OCI-LY7 (cell line): ENCODE measurements at regions not wholly inside any gene's neighbourhood (a gene's known extent, or its start where the extent isn't known, plus 50 kb on each side); places are given as distances from the start of the nearest gene placed in this dataset.

Source experiments
- BruUV-seq: library from RNA; stranded (reverse); fragments of 400-500 nt; replicated peaks from 2 replicates; lab custom pipeline; 2021; lab: Mats Ljungman, UMichigan
- CTCF ChIA-PET: fragments of 300-600 bp; sonication (Branson Sonifier 250); formaldehyde crosslinking; loops from one replicate; lab custom pipeline; 2022; ENCODE audit warnings: antibody characterized with exemption; ENCODE audit not compliant: unreplicated experiment; lab: Charles Lee
- POLR2A ChIA-PET: fragments of 300-600 bp; sonication (Branson Sonifier 250); formaldehyde crosslinking; loops from one replicate; lab custom pipeline; 2022; ENCODE audit warnings: antibody characterized with exemption; lab: Charles Lee
- DNase-seq: peaks from one replicate; pipeline ENCODE4 v3.0.0-alpha.2; 2015; ENCODE audit warnings: low spot score
- H2AFZ ChIP-seq: fragments of 200-600 bp; sonication (generic), shearing (Covaris generic); 2 replicates; pipeline ENCODE4 v1.6.1; 2014; ENCODE audit warnings: mild to moderate bottlenecking, antibody characterized with exemption, low read length, moderate library complexity
- H3K27ac ChIP-seq: fragments of 200-600 bp; sonication (generic); 2 replicates; pipeline ENCODE4 v1.5.1; 2014; ENCODE audit warnings: mixed run types, low read depth, mild to moderate bottlenecking, moderate library complexity, low read length, inconsistent platforms; ENCODE audit not compliant: poor library complexity, severe bottlenecking
- H3K36me3 ChIP-seq: fragments of 200-600 bp; sonication (generic); 2 replicates; pipeline ENCODE4 v1.6.1; 2014; ENCODE audit warnings: mild to moderate bottlenecking, antibody characterized with exemption, low read length, moderate library complexity, mixed read lengths; ENCODE audit not compliant: insufficient read depth
- H3K4me1 ChIP-seq: fragments of 200-600 bp; sonication (generic); 2 replicates; pipeline ENCODE4 v1.5.1; 2014; ENCODE audit warnings: mild to moderate bottlenecking, low read length; ENCODE audit not compliant: insufficient read depth, poor library complexity, severe bottlenecking
- H3K4me2 ChIP-seq: fragments of 200-600 bp; sonication (generic); 2 replicates; pipeline ENCODE4 v1.6.1; 2014; ENCODE audit warnings: mild to moderate bottlenecking, low read length
- H3K4me3 ChIP-seq: fragments of 200-600 bp; sonication (generic); 2 replicates; pipeline ENCODE4 v1.5.1; 2014; ENCODE audit warnings: mild to moderate bottlenecking, low read depth, low read length; ENCODE audit not compliant: poor library complexity, severe bottlenecking
- H3K79me2 ChIP-seq: fragments of 200-600 bp; sonication (generic); 2 replicates; pipeline ENCODE4 v1.6.1; 2016; ENCODE audit warnings: low read depth, mild to moderate bottlenecking, low read length, moderate library complexity, mixed read lengths; ENCODE audit not compliant: insufficient read depth
- H3K9me2 ChIP-seq: fragments of 200-600 bp; sonication (generic); 2 replicates; pipeline ENCODE4 v1.6.1; 2016; ENCODE audit warnings: mild to moderate bottlenecking, low read length, mixed read lengths; ENCODE audit not compliant: insufficient read depth
- H3K9me3 ChIP-seq: fragments of 200-600 bp; sonication (generic); 2 replicates; pipeline ENCODE4 v1.6.1; 2014; ENCODE audit warnings: mild to moderate bottlenecking, mixed run types, low read length, mixed read lengths
- H4K20me1 ChIP-seq: fragments of 200-600 bp; sonication (generic); 2 replicates; pipeline ENCODE4 v1.6.1; 2014; ENCODE audit warnings: mild to moderate bottlenecking, antibody characterized with exemption, low read length, moderate library complexity, mixed read lengths; ENCODE audit not compliant: insufficient read depth
- CTCF ChIP-seq: fragments of 200-600 bp; sonication (generic); conservative IDR thresholded peaks from 2 replicates; pipeline ENCODE4 v1.5.1; 2014; ENCODE audit warnings: mild to moderate bottlenecking, antibody characterized with exemption, low read length, moderate library complexity, mixed read lengths
- EZH2phosphoT487 ChIP-seq: fragments of 200-600 bp; sonication (generic); IDR thresholded peaks from 2 replicates; pipeline ENCODE4 v1.6.1; 2018; ENCODE audit warnings: low read depth, borderline replicate concordance, mild to moderate bottlenecking, mixed run types, antibody characterized with exemption, low read length, moderate library complexity, mixed read lengths
- intact Hi-C: fragments of 100-400 bp; cut with micrococcal nuclease; formaldehyde crosslinking; loops from one replicate; pipeline ENCODE4 v1.10.0; 2022; ENCODE audit not compliant: unreplicated experiment

- Histone ChIP-seq H3K4me2 (no peak overlapping the region), H3K9me2 (no peaks in the 10 kb centered on the region), H4K20me1 (no peaks in the 10 kb centered on the region), H3K9me3 (0 out of 2 replicates have a peak, but pooled peaks cover 5% of the 10 kb centered on the region), H3K4me3 (no peak overlapping the region), H3K27ac (no peak overlapping the region), H3K79me2 (no peaks in the 10 kb centered on the region), H3K36me3 (no peaks in the 10 kb centered on the region), H2AFZ (no peak overlapping the region), H3K4me1 (no peaks in the 10 kb centered on the region)
- no TSS peak for BruUV-seq
- ChIA-PET POLR2A (interaction anchor here (0.9 to 1.4 kb wide), 4 partner anchors 29 to 135 kb away, joined by 3 to 7 read pairs (median 3); no protein-coding TSS in a partner anchor), CTCF (no interaction called here)
- no peak for DNase-seq
- no peak for TF ChIP-seq EZH2phosphoT487
- no peak for TF ChIP-seq CTCF
- intact Hi-C loops = no loop called here
Observed at GRCh38 chr6:6436366-6436765, 115.9 kb upstream of the F13A1 start.

- no TSS peak for BruUV-seq
- TF ChIP-seq CTCF = no peak
- no peak for TF ChIP-seq EZH2phosphoT487
- DNase-seq = no peak
- no peaks in the 10 kb centered on the region for H3K36me3 ChIP-seq
- H3K9me2 ChIP-seq = no peaks in the 10 kb centered on the region
- CTCF ChIA-PET = no interaction called here
- no peak overlapping the region for H3K4me3 ChIP-seq
- POLR2A ChIA-PET = interaction anchor here (0.9 to 1.4 kb wide), 6 partner anchors 29 to 136 kb away, joined by 3 to 7 read pairs (median 3); no protein-coding TSS in a partner anchor
- no peaks in the 10 kb centered on the region for H3K4me1 ChIP-seq
- no peak overlapping the region for H2AFZ ChIP-seq
- H3K4me2 ChIP-seq = no peak overlapping the region
- no peak overlapping the region for H3K27ac ChIP-seq
- H3K9me3 ChIP-seq = peaks cover 5% of the 10 kb centered on the region; the same call in 1 of the 2 replicates
- H3K79me2 ChIP-seq = no peaks in the 10 kb centered on the region
- intact Hi-C loops = no loop called here
- H4K20me1 ChIP-seq = no peaks in the 10 kb centered on the region
Observed at GRCh38 chr6:6436946-6437345, 116.5 kb upstream of the F13A1 start.

- CTCF ChIA-PET = no interaction called here
- Histone ChIP-seq H3K36me3 (no peaks in the 10 kb centered on the region), H3K4me3 (no peak overlapping the region), H3K9me3 (peaks cover 5% of the 10 kb centered on the region; the same call in 1 of the 2 replicates), H2AFZ (no peak overlapping the region), H3K4me1 (no peaks in the 10 kb centered on the region), H3K27ac (no peak overlapping the region), H3K9me2 (no peaks in the 10 kb centered on the region), H4K20me1 (no peaks in the 10 kb centered on the region), H3K4me2 (no peak overlapping the region), H3K79me2 (no peaks in the 10 kb centered on the region)
- intact Hi-C loops = no loop called here
- no TSS peak for BruUV-seq
- DNase-seq = no peak
- TF ChIP-seq EZH2phosphoT487 (no peak), CTCF (no peak)
- POLR2A ChIA-PET = interaction anchor here (1.4 kb wide), 2 partner anchors 13 to 45 kb away, joined by 3 read pairs; no protein-coding TSS in a partner anchor
Observed at GRCh38 chr6:6438286-6438685, 117.8 kb upstream of the F13A1 start.
